ENCODE measurements at regions not wholly inside any gene's neighbourhood (a gene's known extent, or its start where the extent isn't known, plus 50 kb on each side); places are given as distances from the start of the nearest gene placed in this dataset.

GRCh38 chr14:62168564-62169155, 406.4 kb downstream of the SNAPC1 start:
- TF ChIP-seq CTCF (conservative IDR thresholded peaks at IDR 0.05; ENCODE audit: low read depth, low read length) (peak; percentile 26; the same call in 1 of the 2 replicates), POLR2A (IDR thresholded peaks at IDR 0.05; ENCODE audit: low read depth, low read length) (no peak), MAFK (IDR thresholded peaks at IDR 0.05; ENCODE audit: low read depth, low read length) (no peak), FOS (IDR thresholded peaks at IDR 0.05; ENCODE audit: low read depth, low read length) (no peak), SMC3 (IDR thresholded peaks at IDR 0.05; ENCODE audit: low read depth, low read length) (peak; percentile 38; the same call in 1 of the 2 replicates), RFX5 (IDR thresholded peaks at IDR 0.05; ENCODE audit: low read depth, low read length) (no peak), CEBPB (IDR thresholded peaks at IDR 0.05; ENCODE audit: low read depth, low read length) (no peak), ELK1 (IDR thresholded peaks at IDR 0.05; ENCODE audit: borderline replicate concordance, low read depth, low read length) (no peak), USF2 (IDR thresholded peaks at IDR 0.05; ENCODE audit: low read depth, low read length) (no peak), RAD21 (IDR thresholded peaks at IDR 0.05; ENCODE audit: low read length) (peak; percentile 33; the same call in 1 of the 2 replicates), MAZ (IDR thresholded peaks at IDR 0.05; ENCODE audit: borderline replicate concordance, low read depth, low read length) (no peak)

All from IMR-90 (cell line).